Fibroblast of the aortic adventitia (primary cell): ENCODE measurements at regions not wholly inside any gene's neighbourhood (a gene's known extent, or its start where the extent isn't known, plus 50 kb on each side); places are given as distances from the start of the nearest gene placed in this dataset.
"Not testable (repeated sequence)": the region's sequence is repeated elsewhere in the genome, so short reads cannot be mapped to it uniquely, and the experiment has no call there.

Experiments
- DNase-seq: peaks from one replicate; pipeline ENCODE4 v3.0.0-alpha.2; 2010; ENCODE audit warnings: low read depth
- H3K4me3 ChIP-seq: 2 replicates; pipeline ENCODE4 v1.5.1; 2011; ENCODE audit warnings: low read depth, mild to moderate bottlenecking, control low read depth, low read length, moderate library complexity
- CTCF ChIP-seq: IDR thresholded peaks from 2 replicates; pipeline ENCODE4 v1.5.1; 2011; ENCODE audit warnings: mild to moderate bottlenecking, low read length, control low read depth, inconsistent platforms; ENCODE audit not compliant: insufficient read depth

GRCh38 chr3:177804646-177805045, 607.4 kb upstream of the TBL1XR1 start:
- no peak for TF ChIP-seq CTCF
- DNase-seq: no peak
- H3K4me3 ChIP-seq: no peak overlapping the region

- TF ChIP-seq CTCF: no peak
- DNase-seq: no peak
Measured at GRCh38 chr3:177807150-177807875, 610.0 kb upstream of the TBL1XR1 start.

GRCh38 chr3:177808928-177809478, 611.7 kb upstream of the TBL1XR1 start:
- not testable (repeated sequence) for DNase-seq, H3K4me3 ChIP-seq

More at GRCh38 chr3:177807150-177807875, 610.0 kb upstream of the TBL1XR1 start:
- H3K4me3 ChIP-seq: no peak overlapping the region

GRCh38 chr3:177810162-177810623, 612.9 kb upstream of the TBL1XR1 start:
- TF ChIP-seq CTCF: no peak
- peak; percentile 81 for DNase-seq
- H3K4me3 ChIP-seq: no peak overlapping the region

- no peak for TF ChIP-seq CTCF
- no peak overlapping the region for H3K4me3 ChIP-seq
- DNase-seq: no peak
Measured at GRCh38 chr3:177811112-177811511, 613.8 kb upstream of the TBL1XR1 start.

GRCh38 chr3:177811835-177812234, 614.6 kb upstream of the TBL1XR1 start:
- no peak for DNase-seq
- TF ChIP-seq CTCF: no peak
- no peak overlapping the region for H3K4me3 ChIP-seq

GRCh38 chr3:177812492-177812891, 615.2 kb upstream of the TBL1XR1 start:
- no peak for TF ChIP-seq CTCF
- no peak for DNase-seq
- no peak overlapping the region for H3K4me3 ChIP-seq
